ENCODE measurements at regions not wholly inside any gene's neighbourhood (a gene's known extent, or its start where the extent isn't known, plus 50 kb on each side); places are given as distances from the start of the nearest gene placed in this dataset.

DNA sequence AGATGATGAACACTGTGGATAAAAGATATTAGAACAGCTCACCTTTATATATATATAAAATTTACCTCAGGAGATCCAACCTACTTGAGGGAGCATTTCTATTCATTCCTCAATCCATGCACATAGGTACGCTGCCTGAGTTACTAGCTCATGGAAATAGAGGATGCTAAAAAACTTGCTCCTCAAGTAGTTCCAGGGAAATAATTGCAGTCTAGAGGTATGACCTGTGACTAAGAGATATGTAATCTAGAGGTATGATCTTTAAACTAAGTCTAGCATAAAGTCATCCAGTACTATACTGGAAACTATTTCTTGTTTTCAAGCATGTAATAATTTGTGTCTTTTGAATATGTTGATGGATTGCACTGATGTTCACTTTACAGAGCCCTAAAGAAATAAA is 471.2 kb downstream of the TAF11L14 start:
- no peaks in the 10 kb centered on the region for H3K4me1 Mint-ChIP-seq
- no peak overlapping the region for H3K4me3 Mint-ChIP-seq
- ATAC-seq, result no peak
- no peak for DNase-seq
- H3K27ac Mint-ChIP-seq, result no peak overlapping the region
- H3K9me3 Mint-ChIP-seq, result no peaks in the 10 kb centered on the region
- no peaks in the 10 kb centered on the region for H3K36me3 Mint-ChIP-seq (ENCODE audit: low read depth)
- no peaks in the 10 kb centered on the region for H3K27me3 Mint-ChIP-seq

- Mint-ChIP-seq H3K36me3 (ENCODE audit: low read depth) (no peaks in the 10 kb centered on the region), H3K9me3 (no peaks in the 10 kb centered on the region), H3K27ac (no peak overlapping the region), H3K27me3 (no peaks in the 10 kb centered on the region), H3K4me1 (no peaks in the 10 kb centered on the region), H3K4me3 (no peak overlapping the region)
- no peak for ATAC-seq
- DNase-seq, result no peak
These were observed 477.7 kb downstream of the TAF11L14 start for GRCh38 chr5:18111906-18112465.

- Mint-ChIP-seq H3K9me3 (peaks cover 4% of the 10 kb centered on the region), H3K4me3 (no peak overlapping the region), H3K4me1 (no peaks in the 10 kb centered on the region), H3K27me3 (no peaks in the 10 kb centered on the region), H3K27ac (no peak overlapping the region), H3K36me3 (ENCODE audit: low read depth) (no peaks in the 10 kb centered on the region)
- DNase-seq (no peak), ATAC-seq (no peak)
These were observed 479.5 kb downstream of the TAF11L14 start for GRCh38 chr5:18113721-18114120.

GRCh38 chr5:18114151-18114757 is 480.0 kb downstream of the TAF11L14 start:
- ATAC-seq (no peak), DNase-seq (no peak)
- Mint-ChIP-seq H3K36me3 (ENCODE audit: low read depth) (no peaks in the 10 kb centered on the region), H3K27ac (no peak overlapping the region), H3K27me3 (no peaks in the 10 kb centered on the region), H3K9me3 (peaks cover 6% of the 10 kb centered on the region), H3K4me1 (no peaks in the 10 kb centered on the region), H3K4me3 (no peak overlapping the region)

DNA sequence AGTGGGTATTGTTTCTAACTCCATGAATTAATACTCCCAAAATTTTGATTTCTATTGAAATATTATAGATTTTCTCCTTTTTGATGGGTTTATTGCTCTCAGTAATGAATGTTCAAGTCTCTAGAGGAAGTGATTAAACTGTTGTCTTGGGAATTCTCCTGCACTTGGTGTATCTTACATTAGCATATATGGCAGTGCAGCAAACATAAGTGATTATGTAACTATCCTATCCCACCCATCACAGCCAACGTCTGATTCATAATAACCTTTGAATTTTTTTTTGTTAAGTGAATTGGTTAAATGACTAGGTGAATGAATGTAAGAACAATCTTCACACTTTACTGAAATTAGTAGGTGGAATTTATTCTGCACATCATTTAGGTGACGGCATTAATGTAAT is 483.7 kb downstream of the TAF11L14 start:
- no peak for DNase-seq
- Mint-ChIP-seq H3K27ac (no peak overlapping the region), H3K9me3 (peaks cover 16% of the 10 kb centered on the region), H3K27me3 (no peaks in the 10 kb centered on the region), H3K4me1 (no peaks in the 10 kb centered on the region), H3K4me3 (no peak overlapping the region), H3K36me3 (ENCODE audit: low read depth) (no peaks in the 10 kb centered on the region)
- no peak for ATAC-seq

- Mint-ChIP-seq H3K4me3 (no peak overlapping the region), H3K27ac (no peak overlapping the region), H3K27me3 (no peaks in the 10 kb centered on the region), H3K36me3 (ENCODE audit: low read depth) (no peaks in the 10 kb centered on the region), H3K9me3 (peaks cover 29% of the 10 kb centered on the region), H3K4me1 (no peaks in the 10 kb centered on the region)
- DNase-seq, result no peak
- ATAC-seq, result no peak
These were observed 485.0 kb downstream of the TAF11L14 start for GRCh38 chr5:18119156-18119785.

- Mint-ChIP-seq H3K4me1 (no peaks in the 10 kb centered on the region), H3K9me3 (peaks cover 18% of the 10 kb centered on the region), H3K4me3 (no peak overlapping the region), H3K27me3 (no peaks in the 10 kb centered on the region), H3K27ac (no peak overlapping the region), H3K36me3 (ENCODE audit: low read depth) (peaks cover 2% of the 10 kb centered on the region)
- ATAC-seq (no peak), DNase-seq (no peak)
These were observed 507.0 kb downstream of the TAF11L14 start for GRCh38 chr5:18141222-18141621.

DNA sequence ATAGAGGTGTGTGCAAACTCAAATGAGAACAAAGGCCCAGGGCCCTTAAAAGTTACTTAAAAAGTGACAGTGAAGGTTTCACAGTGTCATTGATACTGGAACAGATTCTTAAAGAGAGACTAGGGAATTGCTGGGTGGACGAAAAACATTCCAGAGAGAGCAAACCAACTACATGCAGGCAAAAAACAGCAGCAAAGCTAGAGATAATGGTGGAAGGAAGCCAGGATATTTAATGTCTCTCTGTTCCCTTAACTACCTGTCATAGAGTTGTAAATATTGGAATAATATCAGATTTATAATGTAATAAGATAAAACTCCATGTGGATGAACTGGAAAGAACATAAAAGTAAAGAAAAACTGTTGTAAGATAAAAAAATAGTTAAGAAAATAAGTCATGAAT is 508.6 kb downstream of the TAF11L14 start:
- Mint-ChIP-seq H3K9me3 (peaks cover 13% of the 10 kb centered on the region), H3K4me1 (no peaks in the 10 kb centered on the region), H3K27me3 (no peaks in the 10 kb centered on the region), H3K36me3 (ENCODE audit: low read depth) (peaks cover 2% of the 10 kb centered on the region), H3K4me3 (no peak overlapping the region), H3K27ac (no peak overlapping the region)
- no peak for ATAC-seq
- DNase-seq, result no peak

GRCh38 chr5:18152671-18153070 is 518.4 kb downstream of the TAF11L14 start:
- no peak overlapping the region for H3K27ac Mint-ChIP-seq
- H3K36me3 Mint-ChIP-seq (ENCODE audit: low read depth), result no peaks in the 10 kb centered on the region
- H3K4me1 Mint-ChIP-seq, result no peaks in the 10 kb centered on the region
- no peaks in the 10 kb centered on the region for H3K27me3 Mint-ChIP-seq
- H3K4me3 Mint-ChIP-seq, result no peak overlapping the region
- ATAC-seq (no peak), DNase-seq (no peak)
- no peaks in the 10 kb centered on the region for H3K9me3 Mint-ChIP-seq

- H3K4me3 Mint-ChIP-seq, result no peak overlapping the region
- DNase-seq, result no peak
These were observed 523.9 kb downstream of the TAF11L14 start for GRCh38 chr5:18158166-18158565.

DNA sequence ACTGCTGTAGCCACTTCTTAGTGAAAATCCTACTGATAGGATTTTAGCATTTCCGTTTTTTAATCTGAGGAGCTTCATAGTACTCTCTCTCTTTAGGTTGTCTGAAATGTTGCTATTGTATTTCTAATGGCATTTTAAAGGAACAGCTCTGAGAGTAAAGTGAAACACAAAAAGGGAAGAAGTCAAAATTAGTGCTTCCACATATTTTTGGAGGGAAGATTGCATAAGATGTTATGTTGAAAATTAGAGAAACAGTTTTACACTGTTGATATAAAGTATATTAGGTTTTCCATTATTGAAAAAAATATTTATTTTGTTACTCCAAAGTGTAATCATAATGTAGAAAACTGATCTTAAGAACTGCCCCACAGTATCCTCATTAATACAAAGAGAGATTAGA is 525.1 kb downstream of the TAF11L14 start:
- Mint-ChIP-seq H3K4me3 (no peak overlapping the region), H3K9me3 (peaks cover 32% of the 10 kb centered on the region), H3K36me3 (ENCODE audit: low read depth) (no peaks in the 10 kb centered on the region), H3K4me1 (no peaks in the 10 kb centered on the region), H3K27ac (no peak overlapping the region), H3K27me3 (no peaks in the 10 kb centered on the region)
- DNase-seq, result no peak
- ATAC-seq, result no peak

More at GRCh38 chr5:18158166-18158565, 523.9 kb downstream of the TAF11L14 start:
- Mint-ChIP-seq H3K36me3 (ENCODE audit: low read depth) (no peaks in the 10 kb centered on the region), H3K27ac (no peak overlapping the region), H3K9me3 (peaks cover 24% of the 10 kb centered on the region), H3K27me3 (no peaks in the 10 kb centered on the region), H3K4me1 (no peaks in the 10 kb centered on the region)
- ATAC-seq, result no peak

GRCh38 chr5:18171684-18172083 is 537.4 kb downstream of the TAF11L14 start:
- Mint-ChIP-seq H3K9me3 (peaks cover 17% of the 10 kb centered on the region), H3K4me3 (no peak overlapping the region), H3K27ac (no peak overlapping the region), H3K27me3 (no peaks in the 10 kb centered on the region), H3K4me1 (no peaks in the 10 kb centered on the region), H3K36me3 (ENCODE audit: low read depth) (peaks cover 2% of the 10 kb centered on the region)
- DNase-seq, result no peak
- no peak for ATAC-seq

DNA sequence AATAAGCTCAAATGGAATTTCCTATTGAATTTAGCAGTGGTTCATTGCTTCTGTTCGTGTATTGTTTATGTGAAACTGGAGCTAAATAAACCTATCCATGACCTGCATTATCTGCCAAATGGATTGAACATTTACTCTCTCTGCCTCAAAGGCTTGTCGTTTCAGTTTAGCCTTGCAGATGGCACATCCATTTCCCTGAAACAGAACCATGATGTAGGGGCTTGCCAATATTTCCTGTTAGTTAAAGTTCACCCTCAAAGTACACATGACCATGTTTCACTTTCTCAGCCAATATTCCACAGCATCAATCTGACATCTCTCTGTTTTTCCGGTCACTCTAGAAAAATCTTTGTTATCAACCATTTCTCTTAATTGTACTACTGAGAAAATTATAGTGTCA is 545.3 kb downstream of the TAF11L14 start:
- Mint-ChIP-seq H3K9me3 (peaks cover 13% of the 10 kb centered on the region), H3K4me1 (no peaks in the 10 kb centered on the region), H3K4me3 (no peak overlapping the region), H3K27me3 (no peaks in the 10 kb centered on the region), H3K27ac (no peak overlapping the region), H3K36me3 (ENCODE audit: low read depth) (no peaks in the 10 kb centered on the region)
- DNase-seq, result no peak
- ATAC-seq, result no peak

DNA sequence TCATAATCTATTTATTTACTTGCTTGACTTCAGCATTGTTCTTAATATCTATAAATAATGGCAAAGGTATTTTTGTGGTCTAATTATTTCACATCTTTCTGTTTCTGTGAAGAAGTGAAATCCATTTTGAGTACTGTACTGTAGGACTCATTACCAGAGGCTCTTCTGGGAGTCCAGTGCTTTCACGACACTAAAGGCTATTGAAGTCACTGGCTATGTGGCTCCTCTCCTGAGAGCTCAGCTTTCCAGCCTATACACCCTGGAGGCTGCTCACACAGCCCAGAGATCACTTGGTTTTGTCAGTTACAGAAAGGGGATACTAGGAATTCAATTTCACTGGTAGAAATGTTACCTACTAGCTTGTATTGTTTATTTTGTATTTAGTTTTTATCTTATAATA is 547.3 kb downstream of the TAF11L14 start:
- Mint-ChIP-seq H3K27me3 (no peaks in the 10 kb centered on the region), H3K27ac (no peak overlapping the region), H3K4me3 (no peak overlapping the region), H3K4me1 (no peaks in the 10 kb centered on the region), H3K36me3 (ENCODE audit: low read depth) (no peaks in the 10 kb centered on the region), H3K9me3 (peaks cover 18% of the 10 kb centered on the region)
- DNase-seq (no peak), ATAC-seq (no peak)

GRCh38 chr5:18195910-18196309 is 561.6 kb downstream of the TAF11L14 start:
- no peaks in the 10 kb centered on the region for H3K4me1 Mint-ChIP-seq
- no peaks in the 10 kb centered on the region for H3K27me3 Mint-ChIP-seq
- peaks cover 11% of the 10 kb centered on the region for H3K9me3 Mint-ChIP-seq
- H3K27ac Mint-ChIP-seq, result no peak overlapping the region
- no peak for ATAC-seq
- H3K4me3 Mint-ChIP-seq, result no peak overlapping the region
- no peaks in the 10 kb centered on the region for H3K36me3 Mint-ChIP-seq (ENCODE audit: low read depth)
- DNase-seq, result no peak

Data from activated naive CD8-positive, alpha-beta T cell treated with anti-CD3 and anti-CD28 coated beads, Interleukin-2, amount 50 U/mL, for 24 hours (primary cell).